K562 (cell line): ENCODE measurements at regions not wholly inside any gene's neighbourhood (a gene's known extent, or its start where the extent isn't known, plus 50 kb on each side); places are given as distances from the start of the nearest gene placed in this dataset.

Experiments used
- ATAC-seq: fragments of 200-7000 bp; cut with Tn5 transposase; 3 replicates; pipeline ENCODE4 v1.9.1; 2020; ENCODE audit warnings: moderate library complexity
- BruUV-seq: library from RNA; stranded (reverse); fragments of 400-500 nt; replicated peaks from 2 replicates; lab custom pipeline; 2021; lab: Mats Ljungman, UMichigan
- CTCF ChIA-PET: fragments of 300-600 bp; formaldehyde crosslinking; extraction: SDS; loops from one replicate; lab custom pipeline; 2021; ENCODE audit warnings: low intra/inter-chr PET ratio; lab: Yijun Ruan, JAX
- POLR2A ChIA-PET: fragments of 300-600, 350-650 bp; sonication (Branson Sonifier 250); formaldehyde crosslinking; extraction: SDS; loops from one replicate; lab custom pipeline; 2021; ENCODE audit warnings: antibody characterized with exemption, inconsistent platforms; lab: Yijun Ruan, JAX
- DNase-seq, 4 experiments: peaks; one replicate each; pipeline versions ENCODE4 v3.0.0 to v3.0.0-alpha.2; 2011 to 2018; ENCODE audit warnings: low spot score in 3 of 4, mixed read lengths in 3 of 4; ENCODE audit errors: extremely low read depth in 1 of 4
- FAIRE-seq: peaks from 2 replicates; lab custom pipeline; 2011; peaks lifted over from hg19 to GRCh38; lab: Jason Lieb, UNC
- H2AFZ ChIP-seq: 2 replicates; pipeline ENCODE4 v1.6.0; 2011; ENCODE audit warnings: low read depth, low read length, control low read depth, inconsistent platforms
- H3K27ac ChIP-seq: fragments of 200-600 bp; 3 replicates; pipeline ENCODE4 v1.8.0; 2011; ENCODE audit warnings: low read depth, mild to moderate bottlenecking, control low read depth, inconsistent platforms, low read length, moderate library complexity, mixed read lengths; ENCODE audit errors: extremely low read depth
- H3K27me3 ChIP-seq, 2 experiments: fragments of 300-600 bp in 1 of 2; 2 replicates in 1 of 2; 3 replicates in 1 of 2; pipeline versions ENCODE4 v1.6.0 to v1.8.0; 2011; ENCODE audit warnings: inconsistent platforms in 2 of 2, low read length in 2 of 2, mild to moderate bottlenecking in 1 of 2, mixed read lengths in 1 of 2, moderate library complexity in 1 of 2; ENCODE audit not compliant: control insufficient read depth in 2 of 2, insufficient read depth in 2 of 2
- H3K36me3 ChIP-seq: fragments of 300-600 bp; 3 replicates; pipeline ENCODE4 v1.8.0; 2011; ENCODE audit warnings: mild to moderate bottlenecking, low read length, inconsistent platforms; ENCODE audit not compliant: control insufficient read depth, insufficient read depth
- H3K4me1 ChIP-seq, 2 experiments: fragments of 200-600 bp in 1 of 2; replicated peaks in 1 of 2; 2 replicates in 1 of 2; 3 replicates in 1 of 2; pipeline versions ENCODE4 v1.5.1 to v1.8.0; 2011; ENCODE audit warnings: inconsistent platforms in 2 of 2, low read length in 2 of 2, mild to moderate bottlenecking in 1 of 2, mixed read lengths in 1 of 2, moderate library complexity in 1 of 2; ENCODE audit not compliant: control insufficient read depth in 2 of 2, insufficient read depth in 2 of 2
- H3K4me2 ChIP-seq: 2 replicates; pipeline ENCODE4 v1.6.1; 2011; ENCODE audit warnings: low read length, control low read depth, inconsistent platforms, mixed read lengths; ENCODE audit not compliant: insufficient read depth
- H3K4me3 ChIP-seq: fragments of 200-600 bp; sonication (generic), shearing (Covaris generic); 2 replicates; pipeline ENCODE4 v1.5.1; 2016; ENCODE audit warnings: control low read depth, inconsistent platforms
- H3K79me2 ChIP-seq: fragments of 200-600 bp; 3 replicates; pipeline ENCODE4 v1.8.0; 2011; ENCODE audit warnings: low read length, inconsistent platforms; ENCODE audit not compliant: control insufficient read depth, insufficient read depth
- H3K9ac ChIP-seq, 2 experiments: 2 replicates each; pipeline versions ENCODE4 v1.6.0 to v1.6.1; 2011; ENCODE audit warnings: low read depth in 2 of 2, low read length in 2 of 2, control low read depth in 1 of 2, inconsistent platforms in 1 of 2, mild to moderate bottlenecking in 1 of 2, mixed read lengths in 1 of 2; ENCODE audit not compliant: insufficient read depth in 1 of 2
- H3K9me1 ChIP-seq: one replicate; pipeline ENCODE4 v1.6.0; 2011; ENCODE audit warnings: inconsistent platforms, mild to moderate bottlenecking, low read length, moderate library complexity; ENCODE audit not compliant: control insufficient read depth, insufficient read depth
- H3K9me3 ChIP-seq: replicated peaks from 2 replicates; pipeline ENCODE4 v1.5.1; 2011; ENCODE audit warnings: low read depth, low read length, inconsistent platforms; ENCODE audit not compliant: control insufficient read depth, insufficient read depth
- H4K20me1 ChIP-seq: replicated peaks from 2 replicates; pipeline ENCODE4 v1.6.1; 2011; ENCODE audit warnings: low read length, inconsistent platforms, mixed read lengths; ENCODE audit not compliant: control insufficient read depth, insufficient read depth
- FOXA1 ChIP-seq: fragments of 450-650 bp; IDR thresholded peaks from 2 replicates; pipeline ENCODE4 v1.6.1; 2016; ENCODE audit warnings: mild to moderate bottlenecking, borderline replicate concordance
- KDM5B ChIP-seq: fragments of 200-600 bp; sonication (generic); IDR thresholded peaks from 2 replicates; pipeline ENCODE4 v1.6.1; 2012; ENCODE audit warnings: low read depth, mild to moderate bottlenecking, moderate library complexity, low read length, control low read depth, inconsistent platforms; ENCODE audit not compliant: insufficient replicate concordance
- MECOM ChIP-seq: fragments of 250-450 bp; sonication (Bioruptor Pico); IDR thresholded peaks from 2 replicates; pipeline ENCODE4 v1.8.0; 2022; ENCODE audit warnings: inconsistent platforms
- POLR2AphosphoS2 ChIP-seq: IDR thresholded peaks from 2 replicates; pipeline ENCODE4 v1.6.1; 2012; ENCODE audit warnings: low read length, improper control_type of control experiment
- TAF9B ChIP-seq: fragments of 450-650 bp; IDR thresholded peaks from 2 replicates; pipeline ENCODE4 v1.6.1; 2018; ENCODE audit warnings: mild to moderate bottlenecking; ENCODE audit not compliant: partially characterized antibody
- ZNF175 ChIP-seq: fragments of 200-800 bp; sonication (Bioruptor generic); IDR thresholded peaks from 2 replicates; pipeline ENCODE4 v1.6.1; 2016; ENCODE audit warnings: low read depth, mild to moderate bottlenecking, missing genetic modification characterization, missing compliant biosample characterization
- ZNF311 ChIP-seq: fragments of 250-450 bp; sonication (Bioruptor Pico); IDR thresholded peaks from 2 replicates; pipeline ENCODE4 v1.4.0; 2020; ENCODE audit warnings: mild to moderate bottlenecking, moderate library complexity
- ZNF316 ChIP-seq: fragments of 450-650 bp; IDR thresholded peaks from 2 replicates; pipeline ENCODE4 v1.6.1; 2016
- ZNF551 ChIP-seq: fragments of 250-450 bp; sonication (Bioruptor Pico); IDR thresholded peaks from 2 replicates; pipeline ENCODE4 v1.5.0; 2021; ENCODE audit warnings: mild to moderate bottlenecking, moderate library complexity
- ZNF76 ChIP-seq: fragments of 250-450 bp; sonication (Bioruptor Pico); IDR thresholded peaks from 2 replicates; pipeline ENCODE4 v1.4.0; 2020; ENCODE audit warnings: mild to moderate bottlenecking, moderate library complexity, borderline replicate concordance
- ZZZ3 ChIP-seq: fragments of 450-650 bp; IDR thresholded peaks from 2 replicates; pipeline ENCODE4 v1.6.1; 2016; ENCODE audit warnings: antibody characterized with exemption, mild to moderate bottlenecking, moderate library complexity
- WGBS: fragments of 100-300 bp; shearing (Covaris generic); methylation state at CpG from one replicate; pipeline ENCODE4 v1.1.6; 2016; ENCODE audit warnings: low coverage, mixed read lengths; ENCODE audit not compliant: insufficient coverage; ENCODE audit errors: missing lambda C conversion rate; 5-methylcytosine and 5-hydroxymethylcytosine counted together
- in situ Hi-C: fragments of 300-500 bp; cut with MboI; formaldehyde crosslinking; loops from 4 replicates; pipeline ENCODE4 v1.15.0; 2018; ENCODE audit warnings: inconsistent platforms, mixed read lengths
- intact Hi-C: fragments of 100-400 bp; cut with micrococcal nuclease; formaldehyde crosslinking; loops from 2 replicates; pipeline ENCODE4 v1.14.2; 2022
- TF ChIP-seq, protein P1 (sequence below): fragments of 250-450 bp; sonication (Bioruptor Pico); IDR thresholded peaks from 2 replicates; pipeline ENCODE4 v1.4.0; 2020; ENCODE audit warnings: mild to moderate bottlenecking, moderate library complexity, borderline replicate concordance

- no peak overlapping the region for H3K4me3 ChIP-seq
- intact Hi-C loops (no loop called here), in situ Hi-C loops (no loop called here)
- ChIA-PET CTCF (no interaction called here), POLR2A (no interaction called here)
- no peak overlapping the region for H3K9ac ChIP-seq
- no peaks in the 10 kb centered on the region for H4K20me1 ChIP-seq
- no peaks in the 10 kb centered on the region for H3K9me1 ChIP-seq
- ATAC-seq (no peak), FAIRE-seq (no peak), DNase-seq (no peak)
- H3K4me2 ChIP-seq: no peak overlapping the region
- BruUV-seq: no TSS peak
- H2AFZ ChIP-seq: no peak overlapping the region
- TF ChIP-seq ZNF76 (CRISPR knock-in tag): no peak
- TF ChIP-seq TAF9B: no peak
- no peak for TF ChIP-seq ZNF316
- no peaks in the 10 kb centered on the region for H3K79me2 ChIP-seq
- 0% methylated on average over 3 of the region's 3 CpGs for WGBS
- no peaks in the 10 kb centered on the region; the same call in 1 of the 2 replicates for H3K9me3 ChIP-seq
- H3K27ac ChIP-seq: no peak overlapping the region
- H3K4me1 ChIP-seq: no peaks in the 10 kb centered on the region
- H3K36me3 ChIP-seq: no peaks in the 10 kb centered on the region
- no peaks in the 10 kb centered on the region for H3K27me3 ChIP-seq
Measured at GRCh38 chr5:4361753-4362152, 766.1 kb downstream of the IRX1 start.

GRCh38 chr5:4362411-4362810 is 766.8 kb downstream of the IRX1 start:
- H3K27ac ChIP-seq: no peak overlapping the region
- FAIRE-seq (peak; percentile 15), ATAC-seq (no peak), DNase-seq (no peak)
- H3K9ac ChIP-seq: no peak overlapping the region
- H3K79me2 ChIP-seq: no peaks in the 10 kb centered on the region
- no peak overlapping the region for H3K4me3 ChIP-seq
- no peaks in the 10 kb centered on the region for H3K36me3 ChIP-seq
- no peaks in the 10 kb centered on the region; the same call in 1 of the 2 replicates for H3K9me3 ChIP-seq
- no peak overlapping the region for H3K4me2 ChIP-seq
- no TSS peak for BruUV-seq
- H4K20me1 ChIP-seq: no peaks in the 10 kb centered on the region
- ChIA-PET POLR2A (no interaction called here), CTCF (no interaction called here)
- in situ Hi-C loops: no loop called here
- intact Hi-C loops: no loop called here
- H3K9me1 ChIP-seq: no peaks in the 10 kb centered on the region
- H3K27me3 ChIP-seq: no peaks in the 10 kb centered on the region
- H2AFZ ChIP-seq: no peak overlapping the region
- TF ChIP-seq ZNF551 (CRISPR knock-in tag): no peak
- TF ChIP-seq POLR2AphosphoS2: no peak
- no peak for TF ChIP-seq FOXA1
- TF ChIP-seq ZNF175 (CRISPR knock-in tag): no peak
- no peak for TF ChIP-seq KDM5B
- no peak for TF ChIP-seq ZZZ3
- TF ChIP-seq, protein P1, sequence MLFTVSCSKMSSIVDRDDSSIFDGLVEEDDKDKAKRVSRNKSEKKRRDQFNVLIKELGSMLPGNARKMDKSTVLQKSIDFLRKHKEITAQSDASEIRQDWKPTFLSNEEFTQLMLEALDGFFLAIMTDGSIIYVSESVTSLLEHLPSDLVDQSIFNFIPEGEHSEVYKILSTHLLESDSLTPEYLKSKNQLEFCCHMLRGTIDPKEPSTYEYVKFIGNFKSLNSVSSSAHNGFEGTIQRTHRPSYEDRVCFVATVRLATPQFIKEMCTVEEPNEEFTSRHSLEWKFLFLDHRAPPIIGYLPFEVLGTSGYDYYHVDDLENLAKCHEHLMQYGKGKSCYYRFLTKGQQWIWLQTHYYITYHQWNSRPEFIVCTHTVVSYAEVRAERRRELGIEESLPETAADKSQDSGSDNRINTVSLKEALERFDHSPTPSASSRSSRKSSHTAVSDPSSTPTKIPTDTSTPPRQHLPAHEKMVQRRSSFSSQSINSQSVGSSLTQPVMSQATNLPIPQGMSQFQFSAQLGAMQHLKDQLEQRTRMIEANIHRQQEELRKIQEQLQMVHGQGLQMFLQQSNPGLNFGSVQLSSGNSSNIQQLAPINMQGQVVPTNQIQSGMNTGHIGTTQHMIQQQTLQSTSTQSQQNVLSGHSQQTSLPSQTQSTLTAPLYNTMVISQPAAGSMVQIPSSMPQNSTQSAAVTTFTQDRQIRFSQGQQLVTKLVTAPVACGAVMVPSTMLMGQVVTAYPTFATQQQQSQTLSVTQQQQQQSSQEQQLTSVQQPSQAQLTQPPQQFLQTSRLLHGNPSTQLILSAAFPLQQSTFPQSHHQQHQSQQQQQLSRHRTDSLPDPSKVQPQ (CRISPR knock-in tag): no peak
- TF ChIP-seq ZNF311: no peak
- TF ChIP-seq MECOM (CRISPR knock-in tag): no peak
- no peaks in the 10 kb centered on the region for H3K4me1 ChIP-seq
- WGBS: 0% methylated on average over 2 of the region's 2 CpGs
